GM12878 (cell line): ENCODE measurements at regions not wholly inside any gene's neighbourhood (a gene's known extent, or its start where the extent isn't known, plus 50 kb on each side); places are given as distances from the start of the nearest gene placed in this dataset.

Source experiments
- CTCF ChIP-seq, 3 experiments: IDR thresholded peaks in 2 of 3; conservative IDR thresholded peaks in 1 of 3; 2 replicates each; pipeline ENCODE4 v1.5.1; 2011; ENCODE audit warnings: low read depth in 3 of 3, low read length in 3 of 3, mild to moderate bottlenecking in 3 of 3, control low read depth in 2 of 3, moderate library complexity in 2 of 3, inconsistent platforms in 1 of 3, mixed read lengths in 1 of 3; ENCODE audit not compliant: control insufficient read depth in 2 of 3, insufficient read depth in 1 of 3; ENCODE audit errors: extremely low read depth in 1 of 3
- EP300 ChIP-seq, 2 experiments: fragments of 150-350 bp in 1 of 2; IDR thresholded peaks; 2 replicates each; pipeline ENCODE4 v1.6.1; 2011 to 2012; ENCODE audit warnings: low read depth in 2 of 2, low read length in 2 of 2, borderline replicate concordance in 1 of 2, improper control_type of control experiment in 1 of 2, inconsistent platforms in 1 of 2; ENCODE audit not compliant: control insufficient read depth in 1 of 2
- FOS ChIP-seq: IDR thresholded peaks from 3 replicates; pipeline ENCODE4 v1.6.1; 2011; ENCODE audit warnings: borderline replicate concordance; ENCODE audit not compliant: insufficient read length; ENCODE audit errors: extremely low read depth
- HDAC6 ChIP-seq: fragments of 200-600 bp; sonication (generic); IDR thresholded peaks from one replicate; pipeline ENCODE4 v1.8.0; 2017; ENCODE audit warnings: antibody characterized with exemption; ENCODE audit not compliant: unreplicated experiment
- IRF4 ChIP-seq: IDR thresholded peaks from 2 replicates; pipeline ENCODE4 v1.6.1; 2011; ENCODE audit warnings: low read depth, low read length
- MAX ChIP-seq: IDR thresholded peaks from 2 replicates; pipeline ENCODE4 v1.6.1; 2012; ENCODE audit warnings: low read depth, low read length, improper control_type of control experiment
- POLR2AphosphoS5 ChIP-seq: IDR thresholded peaks from 2 replicates; pipeline ENCODE4 v1.6.1; 2011; ENCODE audit warnings: mild to moderate bottlenecking, low read length, inconsistent platforms
- TAF1 ChIP-seq: IDR thresholded peaks from 2 replicates; pipeline ENCODE4 v1.6.1; 2011; ENCODE audit warnings: mild to moderate bottlenecking, low read depth, low read length, borderline replicate concordance
- TARDBP ChIP-seq: IDR thresholded peaks from 2 replicates; pipeline ENCODE4 v1.6.1; 2016; ENCODE audit warnings: borderline replicate concordance
- TCF12 ChIP-seq: IDR thresholded peaks from 2 replicates; pipeline ENCODE4 v1.6.1; 2011; ENCODE audit warnings: low read depth, mild to moderate bottlenecking, low read length

GRCh38 chr13:50276550-50276949 is 261.3 kb downstream of the KCNRG start:
- TF ChIP-seq TAF1 (no peak), HDAC6 (no peak), IRF4 (no peak), TCF12 (no peak), FOS (no peak), EP300 (IDR thresholded peaks at IDR 0.05; ENCODE audit: borderline replicate concordance in 1 of 2, control insufficient read depth in 1 of 2, low read depth in 2 of 2, low read length in 2 of 2) (no peak), CTCF (IDR thresholded peaks at IDR 0.05 in 2 of 3, conservative IDR thresholded peaks at IDR 0.05 in 1 of 3; ENCODE audit: control insufficient read depth in 2 of 3, extremely low read depth in 1 of 3, insufficient read depth in 1 of 3, low read depth in 3 of 3, low read length in 3 of 3) (no peak), TARDBP (no peak), MAX (no peak), POLR2AphosphoS5 (no peak)
